Gastroesophageal sphincter (tissue), 4 donors: ENCODE measurements at regions not wholly inside any gene's neighbourhood (a gene's known extent, or its start where the extent isn't known, plus 50 kb on each side); places are given as distances from the start of the nearest gene placed in this dataset.
A peak's percentile ranks its signal among the peaks of the same experiment; 100 is the strongest.

Experiments
- ATAC-seq: fragments of 150-250 bp; one replicate; pipeline ENCODE4 v1.9.1; 2016; ENCODE audit warnings: mild to moderate bottlenecking, moderate library complexity
- H3K27ac ChIP-seq, 4 donors: fragments of 200-600 bp; sonication (generic) in 3 of 4; 1 replicate in 3 of 4; 2 replicates in 1 of 4; pipeline ENCODE4 v1.5.1; 2016 to 2019
- H3K27me3 ChIP-seq: fragments of 200-600 bp; sonication (generic); one replicate; pipeline ENCODE4 v1.5.1; 2019
- H3K36me3 ChIP-seq, 2 donors: fragments of 200-600 bp; sonication (generic); one replicate each; pipeline ENCODE4 v1.5.1; 2019; ENCODE audit warnings: control low read depth in 1 of 2
- H3K4me1 ChIP-seq, 3 donors: fragments of 200-600 bp; sonication (generic); 1 replicate in 2 of 3; 2 replicates in 1 of 3; pipeline ENCODE4 v1.5.1; 2016 to 2019; ENCODE audit warnings: control low read depth in 2 of 3
- H3K4me3 ChIP-seq, 2 donors: fragments of 200-600 bp; sonication (generic); one replicate each; pipeline ENCODE4 v1.5.1; 2019; ENCODE audit warnings: mild to moderate bottlenecking in 1 of 2, moderate library complexity in 1 of 2
- H3K9me3 ChIP-seq, 3 donors: fragments of 200-600 bp; sonication (generic); one replicate each; pipeline ENCODE4 v1.5.1; 2017 to 2019; ENCODE audit warnings: control low read depth in 2 of 3
- CTCF ChIP-seq, 4 experiments: fragments of 200-600 bp in 2 of 4; fragments of 450-650 bp in 2 of 4; sonication (generic) in 1 of 4; IDR thresholded peaks; one replicate each; pipeline ENCODE4 v1.5.1; 2017 to 2019; ENCODE audit warnings: antibody characterized with exemption in 4 of 4, mild to moderate bottlenecking in 2 of 4, moderate library complexity in 2 of 4
- EP300 ChIP-seq: sonication (generic); formaldehyde crosslinking; IDR thresholded peaks from one replicate; pipeline ENCODE4 v1.6.1; 2017; ENCODE audit warnings: antibody characterized with exemption, mild to moderate bottlenecking
- POLR2A ChIP-seq, 2 donors: fragments of 450-650 bp; IDR thresholded peaks; one replicate each; pipeline ENCODE4 v1.6.1; 2017; ENCODE audit warnings: antibody characterized with exemption in 2 of 2, mild to moderate bottlenecking in 2 of 2, moderate library complexity in 1 of 2
- POLR2AphosphoS5 ChIP-seq: sonication (generic); formaldehyde crosslinking; IDR thresholded peaks from one replicate; pipeline ENCODE4 v1.6.1; 2017; ENCODE audit warnings: antibody characterized with exemption
- WGBS, 2 donors: methylation state at CpG; one replicate each; pipeline ENCODE4 v1.1.5; 2018; ENCODE audit warnings: low coverage in 1 of 2; 5-methylcytosine and 5-hydroxymethylcytosine counted together

GRCh38 chr3:11932636-11933035 lies 71.6 kb upstream of the SYN2 start:
- WGBS, 2 donors: 65 to 70% methylated on average over 2 to 3 of the region's 3 CpGs
- H3K4me3 ChIP-seq: no peak overlapping the region
- H3K36me3 ChIP-seq: no peaks in the 10 kb centered on the region
- no peaks in the 10 kb centered on the region for H3K4me1 ChIP-seq
- peaks cover 15% of the 10 kb centered on the region for H3K27me3 ChIP-seq
- H3K27ac ChIP-seq: no peak overlapping the region
- no peak for TF ChIP-seq POLR2AphosphoS5
- TF ChIP-seq EP300: no peak
- no peak for TF ChIP-seq CTCF (IDR thresholded peaks at IDR 0.05)
- no peak for TF ChIP-seq POLR2A (IDR thresholded peaks at IDR 0.05)
- H3K9me3 ChIP-seq: no peaks in the 10 kb centered on the region
- ATAC-seq: no peak

GRCh38 chr3:11933529-11933928 lies 70.7 kb upstream of the SYN2 start:
- Histone ChIP-seq H3K9me3 (no peaks in the 10 kb centered on the region), H3K27ac (no peak overlapping the region), H3K36me3 (no peaks in the 10 kb centered on the region), H3K27me3 (peaks cover 15% of the 10 kb centered on the region), H3K4me3 (no peak overlapping the region), H3K4me1 (no peaks in the 10 kb centered on the region)
- WGBS, 2 donors: 54 to 81% methylated on average over 8 of the region's 9 CpGs
- TF ChIP-seq POLR2AphosphoS5: no peak
- no peak for ATAC-seq

- Histone ChIP-seq H3K4me3 (no peak overlapping the region), H3K36me3 (no peaks in the 10 kb centered on the region), H3K27ac (no peak overlapping the region), H3K9me3 (no peaks in the 10 kb centered on the region), H3K27me3 (peaks cover 8% of the 10 kb centered on the region), H3K4me1 (no peaks in the 10 kb centered on the region)
- no peak for ATAC-seq
- TF ChIP-seq CTCF (IDR thresholded peaks at IDR 0.05) (peak in 1 of 4 experiments; percentile 44), POLR2AphosphoS5 (no peak), POLR2A (IDR thresholded peaks at IDR 0.05) (no peak), EP300 (no peak)
- WGBS, 2 donors: 26 to 31% methylated on average over 7 of the region's 7 CpGs
Observed at GRCh38 chr3:11944052-11944673, 60.0 kb upstream of the SYN2 start.

- H3K4me1 ChIP-seq: no peaks in the 10 kb centered on the region
- 51 to 54% methylated on average over 3 of the region's 3 CpGs for WGBS, 2 donors
- H3K4me3 ChIP-seq: no peak overlapping the region
- H3K27ac ChIP-seq: no peak overlapping the region
- H3K27me3 ChIP-seq: peaks cover 8% of the 10 kb centered on the region
- H3K36me3 ChIP-seq: no peaks in the 10 kb centered on the region
- ATAC-seq: no peak
- TF ChIP-seq POLR2A (IDR thresholded peaks at IDR 0.05) (no peak), EP300 (no peak), POLR2AphosphoS5 (no peak), CTCF (IDR thresholded peaks at IDR 0.05) (no peak)
- no peaks in the 10 kb centered on the region for H3K9me3 ChIP-seq
Observed at GRCh38 chr3:11948331-11948730, 55.9 kb upstream of the SYN2 start.

GRCh38 chr3:11948866-11949265 lies 55.3 kb upstream of the SYN2 start:
- no peak for ATAC-seq
- no peaks in the 10 kb centered on the region for H3K9me3 ChIP-seq
- TF ChIP-seq POLR2A (IDR thresholded peaks at IDR 0.05) (no peak), EP300 (no peak), CTCF (IDR thresholded peaks at IDR 0.05) (no peak), POLR2AphosphoS5 (no peak)

More at GRCh38 chr3:11948866-11949265, 55.3 kb upstream of the SYN2 start:
- Histone ChIP-seq H3K4me1 (no peaks in the 10 kb centered on the region), H3K36me3 (no peaks in the 10 kb centered on the region), H3K27me3 (peaks cover 8% of the 10 kb centered on the region), H3K27ac (no peak overlapping the region), H3K4me3 (no peak overlapping the region)
